Astrocyte of the spinal cord (primary cell): ENCODE measurements at regions not wholly inside any gene's neighbourhood (a gene's known extent, or its start where the extent isn't known, plus 50 kb on each side); places are given as distances from the start of the nearest gene placed in this dataset.
"Not testable (repeated sequence)": the region's sequence is repeated elsewhere in the genome, so short reads cannot be mapped to it uniquely, and the experiment has no call there.

Experiments used
- DNase-seq: peaks from one replicate; pipeline ENCODE4 v3.0.0; 2011; ENCODE audit warnings: low read depth, low spot score
- H3K4me3 ChIP-seq: 2 replicates; pipeline ENCODE4 v1.5.1; 2011; ENCODE audit warnings: low read depth, mild to moderate bottlenecking, low read length, moderate library complexity
- in situ Hi-C: cut with HindIII; loops from 2 replicates; pipeline ENCODE4 v1.10.0; 2017; ENCODE audit warnings: low sequenced_read_pairs
- TF ChIP-seq, protein P1 (sequence below): IDR thresholded peaks from 2 replicates; pipeline ENCODE4 v1.5.1; 2012; ENCODE audit warnings: low read depth, mild to moderate bottlenecking, low read length, inconsistent platforms

DNA sequence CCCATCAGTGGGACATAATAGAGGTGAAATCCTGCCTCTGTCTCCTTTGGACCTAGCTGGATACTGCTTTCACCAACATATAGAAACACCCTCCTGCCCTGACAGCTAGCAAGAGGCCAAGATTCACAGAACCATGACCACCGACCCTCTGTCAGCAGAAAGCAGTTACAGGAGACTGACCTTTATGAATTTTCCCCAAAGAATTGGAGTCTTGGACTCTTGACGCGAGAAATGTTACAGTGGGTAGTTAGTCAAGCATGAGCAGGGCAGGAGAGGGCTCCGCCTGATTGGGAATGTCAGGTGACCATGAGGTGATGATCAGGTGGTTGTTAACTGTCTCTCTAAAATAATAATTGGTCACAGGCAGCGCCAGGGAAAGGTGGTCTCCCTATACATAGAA, 1002.3 kb downstream of the TDRD15 start:
- no peak for DNase-seq
- in situ Hi-C loops = no loop called here
- H3K4me3 ChIP-seq = no peak overlapping the region
- TF ChIP-seq, protein P1, sequence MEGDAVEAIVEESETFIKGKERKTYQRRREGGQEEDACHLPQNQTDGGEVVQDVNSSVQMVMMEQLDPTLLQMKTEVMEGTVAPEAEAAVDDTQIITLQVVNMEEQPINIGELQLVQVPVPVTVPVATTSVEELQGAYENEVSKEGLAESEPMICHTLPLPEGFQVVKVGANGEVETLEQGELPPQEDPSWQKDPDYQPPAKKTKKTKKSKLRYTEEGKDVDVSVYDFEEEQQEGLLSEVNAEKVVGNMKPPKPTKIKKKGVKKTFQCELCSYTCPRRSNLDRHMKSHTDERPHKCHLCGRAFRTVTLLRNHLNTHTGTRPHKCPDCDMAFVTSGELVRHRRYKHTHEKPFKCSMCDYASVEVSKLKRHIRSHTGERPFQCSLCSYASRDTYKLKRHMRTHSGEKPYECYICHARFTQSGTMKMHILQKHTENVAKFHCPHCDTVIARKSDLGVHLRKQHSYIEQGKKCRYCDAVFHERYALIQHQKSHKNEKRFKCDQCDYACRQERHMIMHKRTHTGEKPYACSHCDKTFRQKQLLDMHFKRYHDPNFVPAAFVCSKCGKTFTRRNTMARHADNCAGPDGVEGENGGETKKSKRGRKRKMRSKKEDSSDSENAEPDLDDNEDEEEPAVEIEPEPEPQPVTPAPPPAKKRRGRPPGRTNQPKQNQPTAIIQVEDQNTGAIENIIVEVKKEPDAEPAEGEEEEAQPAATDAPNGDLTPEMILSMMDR = no peak

DNA sequence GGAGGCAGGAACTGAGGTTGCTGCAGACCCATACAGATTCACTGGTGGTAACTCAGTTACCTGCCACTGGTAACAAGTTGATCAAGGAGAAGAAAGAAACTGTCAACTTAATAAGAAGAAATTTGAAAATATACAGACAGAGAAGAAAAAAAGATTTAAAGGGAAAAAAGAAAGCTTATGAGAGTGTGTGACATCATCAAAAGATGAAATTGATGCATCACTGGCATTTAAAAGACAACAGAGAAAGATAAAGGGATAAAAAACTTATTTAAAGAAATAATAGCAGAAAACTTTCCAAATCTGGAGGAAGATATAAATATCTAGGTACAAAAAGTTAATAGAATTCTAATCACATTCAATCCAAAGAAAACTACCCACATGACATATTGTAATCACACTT, 1003.2 kb downstream of the TDRD15 start:
- DNase-seq = no peak
- H3K4me3 ChIP-seq = no peak overlapping the region
- TF ChIP-seq, protein P1 = no peak
- in situ Hi-C loops = no loop called here

DNA sequence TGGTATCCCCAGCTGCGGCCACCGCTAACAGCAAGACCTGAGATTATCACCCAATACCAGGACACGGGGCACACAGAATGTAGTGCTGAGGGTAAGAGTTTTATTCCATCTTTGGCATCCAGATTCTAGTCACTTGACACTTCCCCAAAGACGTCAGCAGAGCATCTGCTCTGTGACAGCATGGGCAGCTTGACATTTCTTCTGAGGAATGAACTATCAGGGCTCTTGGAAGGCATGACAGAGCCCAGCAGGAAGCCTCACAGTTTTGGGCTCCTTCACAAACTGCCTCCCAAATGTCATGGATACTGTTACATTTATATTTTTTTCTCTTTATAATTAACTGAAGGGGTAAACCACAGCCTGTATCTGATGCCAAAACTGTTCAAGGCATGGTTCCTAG, 1010.7 kb downstream of the TDRD15 start:
- DNase-seq = no peak
- H3K4me3 ChIP-seq = no peak overlapping the region
- in situ Hi-C loops = no loop called here
- TF ChIP-seq, protein P1 = no peak

DNA sequence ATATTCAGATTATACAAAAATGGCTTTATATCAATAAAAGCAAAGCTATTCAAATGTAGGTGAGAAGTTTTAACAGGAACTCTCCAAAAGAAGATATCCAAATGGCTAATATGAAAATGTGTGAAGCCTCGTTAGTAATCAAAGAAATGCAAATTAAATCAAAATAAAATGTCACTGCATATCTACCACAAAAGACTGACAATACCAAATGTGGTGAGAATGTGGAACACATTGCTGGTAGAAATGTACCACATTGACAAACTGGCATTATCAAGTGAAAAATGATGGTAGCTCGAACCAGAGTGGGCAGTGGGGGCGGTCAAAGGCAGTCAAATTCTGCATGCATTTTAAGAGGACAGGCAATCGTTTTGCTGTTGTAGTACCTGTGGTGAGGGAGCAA, 1012.7 kb downstream of the TDRD15 start:
- H3K4me3 ChIP-seq = no peak overlapping the region
- TF ChIP-seq, protein P1 = no peak
- in situ Hi-C loops = no loop called here
- DNase-seq = no peak

DNA sequence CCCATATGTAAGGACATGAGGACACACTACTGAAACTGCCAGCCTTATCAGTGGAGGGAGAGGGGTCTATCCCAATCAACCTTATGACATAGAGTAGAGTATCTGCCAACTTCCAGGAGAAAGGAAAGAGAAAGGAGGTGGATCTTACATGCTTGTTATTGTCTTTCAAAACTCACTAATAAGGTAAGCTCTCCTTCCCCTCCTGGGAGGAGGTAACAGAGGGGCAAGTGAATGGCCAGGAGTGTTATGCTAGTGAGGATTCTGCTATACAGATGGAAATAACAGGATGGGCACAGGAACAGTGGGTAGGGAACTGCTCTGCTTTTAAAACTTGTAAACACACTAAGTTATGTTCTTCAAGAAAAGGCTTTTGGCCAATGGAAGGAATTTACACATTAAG, 1020.1 kb downstream of the TDRD15 start:
- in situ Hi-C loops = no loop called here

DNA sequence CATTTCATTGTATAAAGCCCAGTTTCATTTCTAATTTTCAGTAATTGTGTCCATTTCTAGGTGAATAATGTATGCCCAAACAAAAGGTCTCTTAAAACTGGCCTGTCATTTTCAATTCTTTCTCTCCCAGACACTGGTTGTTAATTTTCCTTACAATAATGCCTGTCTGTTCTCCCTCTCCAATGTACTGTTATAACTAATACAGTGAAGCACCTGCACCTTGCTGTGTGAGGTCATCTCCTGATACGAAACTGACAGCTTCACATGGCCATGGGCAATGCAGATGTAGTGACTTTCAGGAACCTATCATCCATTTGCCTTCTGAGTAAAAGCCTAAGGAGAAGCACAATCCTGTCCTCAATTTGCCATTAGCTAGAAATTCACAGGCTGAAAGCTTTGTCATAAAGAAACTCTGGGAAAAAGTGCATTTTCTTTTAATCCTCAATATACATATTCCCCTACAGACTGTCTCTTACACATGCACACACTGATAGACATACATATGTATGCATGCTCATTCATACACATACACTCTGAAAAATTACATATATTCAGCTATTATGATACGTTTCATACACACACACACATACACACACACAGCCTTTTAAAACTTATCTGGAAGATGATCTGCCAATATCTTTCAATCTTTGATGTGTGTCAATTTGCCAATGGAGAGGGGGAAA, 1030.3 kb downstream of the TDRD15 start:
- in situ Hi-C loops = no loop called here

More for the DNA sequence above, 1020.1 kb downstream of the TDRD15 start:
- no peak overlapping the region for H3K4me3 ChIP-seq
- TF ChIP-seq, protein P1 = no peak
- DNase-seq = no peak

DNA sequence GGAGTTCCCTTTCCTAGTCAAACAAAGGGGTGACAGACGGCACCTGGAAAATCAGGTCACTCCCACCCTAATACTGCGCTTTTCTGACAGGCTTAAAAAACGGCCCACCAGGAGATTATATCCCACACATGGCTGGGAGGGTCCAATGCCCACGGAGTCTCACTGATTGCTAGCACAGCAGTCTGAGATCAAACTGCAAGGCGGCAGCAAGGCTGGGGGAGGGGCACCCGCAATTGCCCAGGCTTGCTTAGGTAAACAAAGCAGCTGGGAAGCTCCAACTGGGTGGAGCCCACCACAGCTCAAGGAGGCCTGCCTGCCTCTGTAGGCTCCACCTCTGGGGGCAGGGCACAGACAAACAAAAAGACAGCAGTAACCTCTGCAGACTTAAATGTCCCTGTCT, 1032.9 kb downstream of the TDRD15 start:
- DNase-seq, H3K4me3 ChIP-seq, in situ Hi-C loops: not testable (repeated sequence)

More for the DNA sequence above, 1030.3 kb downstream of the TDRD15 start:
- DNase-seq = no peak
- TF ChIP-seq, protein P1 = no peak
- no peak overlapping the region for H3K4me3 ChIP-seq
